Hindlimb muscle (tissue), 1 donor: ENCODE measurements at regions not wholly inside any gene's neighbourhood (a gene's known extent, or its start where the extent isn't known, plus 50 kb on each side); places are given as distances from the start of the nearest gene placed in this dataset.
A peak's percentile ranks its signal among the peaks of the same experiment; 100 is the strongest.
"Not testable (repeated sequence)": the region's sequence is repeated elsewhere in the genome, so short reads cannot be mapped to it uniquely, and the experiment has no call there.

Experiments used
- DNase-seq: peaks from one replicate; pipeline ENCODE4 v3.0.0-alpha.2; 2013

DNA sequence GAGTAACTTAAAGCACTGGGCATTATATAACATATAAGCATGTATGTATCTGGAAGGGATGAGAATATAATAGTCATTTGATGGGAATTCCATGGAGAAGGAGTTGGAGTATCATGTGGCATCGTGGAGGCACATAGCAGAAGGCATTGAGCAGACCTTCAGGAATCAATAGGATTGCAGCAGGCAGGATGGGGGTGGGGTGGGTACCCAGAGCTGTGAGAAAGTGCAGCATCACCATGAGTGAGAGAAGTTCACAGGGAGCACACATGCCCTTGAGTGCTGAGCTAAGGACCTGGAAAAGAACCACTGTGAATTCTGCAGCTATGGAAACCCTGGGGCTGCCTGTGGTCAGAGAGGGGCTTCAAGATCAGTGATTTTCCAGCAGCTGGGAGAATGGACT lies 57.3 kb downstream of the MED10 start:
- DNase-seq = no peak

DNA sequence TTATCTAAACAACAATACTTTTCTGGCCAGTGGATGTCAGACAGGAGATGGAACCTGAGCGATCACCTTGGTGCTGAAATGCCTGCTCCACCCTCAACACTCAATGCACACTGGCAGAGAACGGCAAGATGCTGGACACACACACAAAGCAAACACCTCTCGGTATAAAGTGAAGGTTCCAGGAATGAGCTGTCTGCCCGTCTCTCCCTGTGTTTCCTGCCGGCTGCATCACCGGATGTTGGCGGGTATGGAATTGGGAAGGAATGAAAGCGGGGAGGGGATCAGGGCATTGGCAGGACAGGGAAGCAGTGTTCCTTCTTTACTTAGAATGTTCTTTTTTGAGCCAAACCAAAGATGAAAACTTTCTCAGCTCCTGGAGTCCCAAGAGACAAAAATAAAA lies 59.2 kb downstream of the MED10 start:
- no peak for DNase-seq

DNA sequence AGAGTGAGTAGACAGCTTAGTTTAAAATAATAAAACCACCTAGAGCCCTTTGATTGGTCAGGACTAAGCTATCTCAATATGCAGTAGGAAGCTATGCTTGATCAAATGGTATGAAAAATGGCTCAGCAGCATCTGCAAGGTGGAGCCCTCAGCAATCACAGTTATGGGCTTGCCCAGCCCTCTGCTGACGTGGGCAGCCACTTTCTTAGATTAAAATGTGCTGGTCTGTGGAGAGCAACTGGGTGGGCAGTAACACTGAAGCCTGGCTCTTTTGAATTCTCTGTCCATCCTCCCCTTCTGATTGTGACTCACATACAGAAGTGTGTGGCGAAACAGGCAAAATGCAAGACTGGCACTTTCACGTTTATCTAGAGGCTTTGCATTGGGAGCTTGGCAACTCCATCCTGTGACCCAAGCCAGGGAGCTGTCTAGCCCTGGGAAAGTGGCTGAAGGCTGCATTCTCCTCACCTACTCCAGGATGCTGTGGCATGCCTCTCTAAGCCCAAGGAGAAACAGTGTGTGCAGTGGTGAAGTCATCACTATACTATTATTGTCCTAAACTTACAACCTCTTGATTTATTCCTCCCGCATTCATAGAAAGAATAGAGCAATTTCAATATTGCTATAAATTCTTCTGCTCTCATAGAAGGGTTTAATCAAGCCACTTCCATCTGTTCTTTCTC lies 61.1 kb downstream of the MED10 start:
- DNase-seq = no peak

DNA sequence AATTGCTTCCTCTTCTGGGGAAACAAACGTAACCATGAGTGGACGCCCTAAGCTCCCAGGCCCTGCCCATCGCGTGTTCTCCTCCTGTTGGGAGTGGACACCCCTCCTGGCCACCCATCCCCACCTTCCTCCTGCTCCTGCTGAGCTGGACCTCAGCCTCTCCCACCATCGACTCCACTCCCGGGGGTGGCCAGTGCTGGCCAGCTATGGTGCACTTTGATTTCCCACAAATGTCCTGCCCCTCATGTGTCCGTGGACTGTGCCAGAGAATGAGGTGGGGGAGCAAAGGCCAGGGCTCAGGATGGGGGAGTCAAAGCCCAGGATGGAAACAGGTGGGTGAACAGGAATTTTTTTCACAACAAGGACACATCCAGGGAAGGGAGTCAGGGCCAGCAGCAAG lies 62.8 kb downstream of the MED10 start:
- DNase-seq = no peak

DNA sequence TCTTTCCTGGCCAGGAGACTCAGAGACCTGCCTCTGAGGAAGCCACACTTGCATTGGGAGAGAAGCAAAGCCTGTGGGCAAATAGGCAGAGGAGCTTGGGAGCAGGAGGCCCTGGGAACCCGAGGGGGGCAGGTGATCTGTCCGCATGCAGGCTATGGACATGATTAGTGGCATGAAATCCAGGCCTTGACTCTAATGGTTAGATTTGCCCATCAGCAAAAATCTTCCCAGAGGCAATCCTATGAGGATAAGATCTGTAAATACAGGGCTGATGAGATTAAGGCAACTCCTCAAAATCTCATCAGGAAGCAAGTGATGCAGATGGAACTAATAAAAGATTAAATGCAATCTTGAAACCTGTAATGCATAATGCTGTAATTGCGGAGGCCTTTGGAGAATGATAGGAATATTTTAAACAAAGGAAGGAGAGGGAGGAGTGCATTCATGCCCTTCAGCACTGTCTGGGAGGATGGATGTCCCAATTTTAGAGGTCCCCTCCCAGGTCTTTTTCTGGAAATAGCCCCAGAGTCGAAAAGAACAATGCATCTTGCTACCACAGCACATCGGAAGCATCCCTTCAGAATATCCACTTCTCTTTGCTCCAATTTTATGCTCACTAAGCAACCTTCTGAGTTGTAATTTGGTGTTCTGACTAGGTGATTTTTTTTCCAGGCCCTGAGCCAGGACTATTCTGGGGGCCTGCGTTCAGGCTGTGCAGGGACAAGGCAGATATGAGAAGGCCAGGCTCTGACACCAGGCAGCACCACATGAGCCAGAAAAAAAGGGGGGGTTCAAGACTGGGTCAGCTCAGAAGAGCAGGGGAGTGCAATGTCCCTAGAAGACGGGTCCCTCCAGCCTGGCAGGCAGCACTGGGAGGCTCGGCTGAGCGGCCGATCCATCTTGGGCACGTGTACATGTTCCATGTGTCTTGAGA lies 66.5 kb downstream of the MED10 start:
- no peak for DNase-seq

DNA sequence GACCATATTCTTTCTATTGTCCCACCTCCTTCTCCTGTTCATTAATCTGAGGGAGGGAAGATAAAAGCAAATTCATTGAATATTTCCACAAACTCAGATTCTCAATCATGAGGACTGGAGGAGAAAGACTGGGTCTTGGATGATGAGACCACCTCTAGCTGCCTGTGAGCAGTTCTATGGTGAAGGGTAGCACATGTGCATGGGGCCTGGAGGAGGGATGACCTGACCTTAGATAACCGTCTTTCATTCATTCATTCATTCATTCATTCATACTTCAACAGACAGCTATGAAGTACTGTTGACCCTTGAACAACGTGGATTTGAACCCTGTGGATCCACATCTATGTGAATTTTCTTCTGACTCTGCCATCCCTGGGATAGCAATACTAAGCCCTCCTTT lies 68.4 kb downstream of the MED10 start:
- DNase-seq = no peak

DNA sequence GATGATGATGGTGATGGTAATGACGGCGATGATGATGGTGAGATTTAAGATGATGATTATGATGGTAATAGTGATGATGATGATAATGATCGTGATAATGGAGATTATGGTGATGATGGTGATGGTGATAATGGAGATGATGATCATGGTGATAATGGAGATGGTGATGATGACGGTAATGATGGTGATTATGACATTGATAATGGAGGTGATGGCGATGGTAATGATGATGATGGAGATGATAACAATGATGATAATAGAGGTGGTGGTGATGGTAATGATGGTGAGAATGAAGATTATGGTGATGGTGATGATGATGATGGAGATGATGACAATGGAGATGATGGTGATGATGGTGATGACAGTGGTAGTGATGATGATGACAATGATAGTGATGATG lies 69.7 kb downstream of the MED10 start:
- no peak for DNase-seq

DNA sequence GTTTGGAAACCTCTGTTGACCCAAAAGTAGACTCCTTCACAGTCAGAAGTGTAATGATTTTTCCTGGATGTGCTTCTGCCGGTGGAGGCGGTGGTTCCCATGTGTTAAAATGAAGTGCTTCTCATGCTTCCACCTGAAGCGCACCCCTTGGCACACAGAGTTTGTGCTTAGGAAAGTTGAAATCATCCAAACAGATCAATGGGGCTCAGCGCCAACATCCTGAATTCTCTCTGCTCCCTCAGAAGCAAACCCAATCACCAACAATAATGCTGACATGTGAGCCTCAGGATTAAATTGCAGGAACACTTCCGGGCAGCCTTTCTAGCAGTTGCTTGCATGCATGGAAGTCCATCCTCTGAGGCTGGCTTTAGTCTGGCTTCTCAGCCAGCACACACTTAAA lies 71.0 kb downstream of the MED10 start:
- DNase-seq = peak; percentile 8

DNA sequence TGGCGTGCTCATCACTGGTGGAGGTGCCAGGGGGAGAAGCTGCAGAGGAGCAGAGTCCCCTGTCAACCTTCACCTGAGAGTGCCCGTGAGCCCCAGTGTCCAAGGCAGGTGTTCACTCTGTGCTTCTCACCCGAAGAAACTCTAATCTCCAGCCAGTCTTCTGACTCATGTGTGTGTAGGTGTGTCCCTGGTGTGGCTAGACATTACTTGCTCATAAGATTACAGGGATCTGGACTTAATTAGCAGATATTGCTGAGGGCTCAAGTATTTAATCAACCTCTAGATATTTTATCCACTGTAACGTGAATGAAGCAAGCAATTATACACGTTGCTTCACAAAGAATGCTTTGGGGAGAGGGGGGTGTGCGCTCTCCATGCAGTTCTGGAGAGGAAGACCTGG lies 72.5 kb downstream of the MED10 start:
- no peak for DNase-seq

DNA sequence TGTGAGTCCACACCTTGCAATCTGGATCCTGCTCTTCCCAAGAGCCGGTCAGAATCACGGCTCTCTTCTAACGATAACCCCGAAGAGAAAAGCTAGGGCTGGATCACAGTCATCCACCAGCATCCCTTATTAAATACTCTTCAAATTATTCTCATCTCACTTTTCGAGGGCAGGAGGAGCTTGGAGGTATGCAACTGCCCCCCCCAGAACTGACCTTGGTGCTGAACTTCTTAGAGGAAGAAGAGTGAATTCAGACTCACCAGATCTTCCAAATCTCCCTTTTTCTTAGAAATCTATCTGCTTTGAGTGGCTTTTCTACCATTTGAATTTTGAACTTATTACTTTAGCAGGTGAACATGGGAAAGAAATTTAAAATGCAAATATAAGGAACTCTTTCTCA lies 75.7 kb downstream of the MED10 start:
- no peak for DNase-seq

DNA sequence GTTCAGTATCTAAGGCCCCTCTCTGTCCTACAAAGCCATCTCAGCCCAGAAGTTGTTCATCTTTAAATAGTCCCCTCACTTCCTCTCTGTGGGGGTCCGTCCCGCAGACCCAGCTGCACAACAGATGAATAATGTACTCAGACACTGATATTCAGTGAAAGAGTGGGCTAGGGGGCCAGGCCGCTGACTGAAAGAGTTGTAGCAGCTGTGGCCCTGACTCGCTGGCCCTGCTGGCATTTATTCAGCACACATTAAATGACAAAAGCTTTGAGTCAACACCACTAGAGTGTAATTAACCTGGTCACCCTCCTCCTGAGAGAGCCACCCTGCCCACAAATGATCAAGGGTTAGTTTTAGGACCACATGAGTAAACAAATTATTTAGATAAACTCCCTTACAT lies 76.3 kb downstream of the MED10 start:
- DNase-seq = no peak

DNA sequence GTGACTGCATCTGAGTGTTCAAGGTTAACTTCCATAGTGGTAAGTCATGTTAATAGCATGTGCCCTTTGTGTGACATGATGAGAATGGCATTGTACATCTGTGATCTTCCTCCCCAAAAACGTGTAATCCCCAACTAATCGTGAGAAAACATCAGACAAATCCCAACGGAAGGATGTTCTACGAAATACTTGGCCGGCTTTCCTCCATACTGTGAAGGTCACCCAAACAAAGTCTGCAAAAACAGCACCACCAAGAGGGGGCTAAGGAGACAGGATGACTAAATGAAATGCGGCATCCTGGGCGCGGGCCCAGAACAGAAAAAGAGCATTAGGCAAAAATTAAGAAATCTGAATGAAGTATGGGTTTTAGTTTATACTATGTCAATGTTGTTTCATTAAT lies 81.8 kb downstream of the MED10 start:
- DNase-seq = no peak

DNA sequence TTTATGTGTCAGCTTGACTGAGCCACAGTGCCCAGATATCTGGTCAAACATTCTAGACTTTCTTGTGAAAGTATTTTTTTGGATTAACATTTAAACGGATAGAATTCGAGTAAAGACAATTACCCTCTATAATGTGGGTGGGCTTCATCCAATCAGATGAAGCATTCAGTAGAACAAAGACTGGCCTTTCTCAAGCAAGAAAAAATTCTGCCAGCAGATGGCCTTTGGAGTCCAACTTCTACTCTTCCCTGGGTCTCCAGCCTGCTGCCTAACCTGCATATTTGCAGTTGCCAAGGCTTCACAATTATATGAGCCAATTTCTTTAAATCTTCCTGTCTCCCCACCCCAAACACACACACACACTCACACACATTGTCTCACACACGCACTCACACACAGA lies 86.4 kb downstream of the MED10 start:
- no peak for DNase-seq

DNA sequence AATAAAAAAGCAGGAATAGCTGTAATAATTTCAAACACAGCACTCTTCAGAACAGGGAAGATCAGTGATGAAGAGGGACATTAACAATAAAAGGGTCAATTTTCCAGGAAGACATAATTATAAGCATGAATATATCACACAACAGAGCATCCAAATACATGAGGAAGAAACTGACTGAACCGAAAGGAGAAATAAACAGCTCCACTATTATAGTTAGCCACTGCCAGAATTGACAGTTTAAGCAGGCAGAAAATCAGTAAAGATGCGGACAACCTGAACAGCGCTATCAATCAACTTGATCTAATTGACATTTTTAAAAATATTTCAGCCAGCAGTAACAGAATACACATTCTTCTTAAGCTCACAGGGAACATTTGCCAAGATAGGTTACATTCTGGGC lies 89.1 kb downstream of the MED10 start:
- DNase-seq = no peak

DNA sequence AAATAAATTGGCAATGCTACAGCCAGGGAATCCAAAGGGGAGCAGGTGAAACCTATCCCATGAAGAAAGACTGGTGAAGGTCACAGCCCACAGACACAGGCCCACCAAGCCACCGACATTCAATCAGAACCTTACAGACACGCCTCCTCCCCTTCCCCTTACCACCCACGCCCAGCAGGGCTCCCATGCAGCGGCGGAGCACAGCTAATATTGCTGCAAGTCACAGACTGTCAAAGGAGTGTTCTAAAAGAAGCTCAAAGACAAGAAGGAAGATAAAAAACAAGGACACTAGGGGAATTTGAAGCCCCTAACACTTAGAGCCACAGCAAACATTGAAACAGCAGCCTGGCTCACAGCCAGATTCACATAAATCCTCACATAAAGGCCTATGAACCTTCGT lies 91.2 kb downstream of the MED10 start:
- no peak for DNase-seq

DNA sequence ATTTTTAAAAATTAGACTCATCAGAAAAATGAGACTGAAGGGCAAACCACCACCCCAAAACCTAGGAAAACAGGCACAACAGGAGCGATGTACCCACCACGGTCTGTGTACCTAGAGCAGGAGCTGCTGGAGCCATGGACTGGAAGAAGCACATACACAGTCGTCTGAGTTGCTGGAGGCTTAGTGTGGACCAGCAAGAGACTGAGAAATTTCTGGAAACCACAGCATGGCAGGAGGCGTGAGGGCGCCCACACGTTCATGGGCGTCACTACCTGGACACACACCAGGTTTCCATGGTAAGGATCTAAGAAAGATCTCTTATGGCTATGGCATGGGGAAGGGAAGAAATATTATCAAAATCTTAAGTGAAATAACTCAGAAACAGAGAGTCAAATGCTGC lies 91.9 kb downstream of the MED10 start:
- no peak for DNase-seq

DNA sequence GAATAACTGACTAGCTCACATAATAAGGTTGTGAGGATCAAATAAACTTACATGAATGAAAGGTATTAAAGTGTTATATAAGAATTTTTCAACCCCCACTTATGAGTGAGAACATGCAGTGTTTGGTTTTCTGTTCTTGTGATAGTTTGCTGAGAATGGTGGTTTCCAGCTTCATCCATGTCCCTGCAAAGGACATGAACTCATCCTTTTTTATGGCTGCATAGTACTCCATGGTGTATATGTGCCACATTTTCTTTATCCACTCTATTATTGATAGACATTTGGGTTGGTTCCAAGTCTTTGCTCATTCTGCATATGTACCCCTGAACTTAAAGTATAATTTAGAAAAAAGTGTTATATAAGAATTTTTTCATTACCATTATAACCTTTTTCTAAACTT lies 93.9 kb downstream of the MED10 start:
- not testable (repeated sequence) for DNase-seq

DNA sequence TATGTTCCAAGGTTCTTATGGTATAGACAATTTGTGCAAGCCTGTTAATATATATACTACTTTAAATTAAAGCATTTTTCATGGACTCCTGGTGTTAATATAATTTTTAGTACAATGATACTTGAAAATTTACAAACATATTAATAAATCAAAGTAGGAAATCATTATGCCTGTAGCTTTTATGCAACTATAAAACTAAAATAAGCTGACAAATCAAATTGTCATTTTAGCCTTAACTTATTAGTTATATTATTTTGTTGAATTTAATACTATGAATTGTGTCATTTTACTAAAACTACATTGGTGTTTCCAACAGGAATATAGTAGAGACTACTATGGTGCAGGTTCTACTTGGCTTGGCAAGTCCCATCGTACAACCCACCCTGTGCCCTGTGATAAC lies 96.0 kb downstream of the MED10 start:
- DNase-seq = no peak

DNA sequence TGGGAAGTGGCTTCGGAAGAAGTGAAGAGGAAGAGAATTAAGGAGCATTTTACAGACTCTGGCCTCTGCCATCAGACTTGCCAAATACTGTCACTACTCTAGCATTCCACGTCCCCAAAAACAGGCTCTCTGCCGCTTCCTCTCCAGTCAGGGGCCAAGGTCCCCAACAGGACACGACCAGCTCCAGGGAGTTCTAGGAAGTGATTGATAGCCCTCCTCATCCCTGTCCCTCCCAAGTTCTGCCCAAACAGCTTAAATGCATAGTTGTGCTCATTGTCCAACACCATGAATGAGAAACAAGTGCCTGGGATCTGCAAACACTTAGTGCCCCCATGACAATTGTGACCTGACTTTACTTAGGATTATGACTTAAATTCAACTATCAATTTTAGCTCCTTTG lies 96.5 kb downstream of the MED10 start:
- no peak for DNase-seq

DNA sequence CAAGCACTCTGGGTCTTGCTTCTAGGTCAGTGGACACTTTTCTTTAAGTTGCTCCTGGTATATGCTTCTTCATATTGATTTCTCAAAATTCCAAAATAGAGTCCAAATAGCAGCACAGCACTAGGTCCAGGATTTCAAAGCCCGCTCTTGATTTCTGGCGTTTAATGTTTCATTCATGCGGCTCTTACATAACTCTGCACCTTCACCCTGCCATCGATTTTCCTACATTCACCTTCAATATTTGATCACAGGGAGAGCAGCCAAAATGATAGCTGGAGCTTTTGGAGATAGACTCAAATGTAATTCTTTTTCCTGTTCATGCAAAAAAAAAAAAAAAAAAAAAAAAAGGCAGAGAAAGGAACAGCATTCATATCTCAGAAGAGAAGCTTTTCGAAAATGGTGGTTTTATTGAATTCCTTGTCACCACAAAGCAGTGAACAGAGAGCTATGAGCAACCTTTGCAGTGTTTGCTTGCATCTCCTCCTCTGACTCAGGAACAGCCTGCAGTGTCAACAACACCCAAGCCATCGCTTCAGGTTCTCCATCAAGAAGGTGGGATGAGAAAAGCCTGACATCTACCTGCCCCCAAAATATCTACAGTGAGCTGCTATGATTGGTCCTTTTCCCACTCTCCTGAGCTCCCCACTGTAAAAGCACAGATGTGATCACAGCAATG lies 97.8 kb downstream of the MED10 start:
- DNase-seq = no peak

DNA sequence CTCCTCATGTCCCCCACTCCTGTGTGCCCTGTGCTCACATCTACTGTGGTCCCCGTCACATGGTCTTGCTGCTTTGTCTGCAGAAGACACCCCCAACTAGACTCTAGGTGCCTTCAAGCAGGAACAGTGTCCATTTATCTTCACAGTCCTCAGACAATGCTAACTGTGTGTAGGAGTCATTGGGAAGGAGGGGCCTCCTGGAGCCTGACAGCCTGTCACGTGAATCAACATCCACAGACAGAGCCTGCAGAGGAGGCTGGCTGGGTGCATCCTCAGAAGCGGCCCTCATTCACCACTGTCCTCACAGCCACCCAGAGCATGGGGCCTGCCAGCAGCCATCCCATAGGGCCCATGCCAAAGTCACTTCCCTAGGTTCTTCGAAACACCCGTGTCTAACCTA lies 98.7 kb downstream of the MED10 start:
- no peak for DNase-seq

DNA sequence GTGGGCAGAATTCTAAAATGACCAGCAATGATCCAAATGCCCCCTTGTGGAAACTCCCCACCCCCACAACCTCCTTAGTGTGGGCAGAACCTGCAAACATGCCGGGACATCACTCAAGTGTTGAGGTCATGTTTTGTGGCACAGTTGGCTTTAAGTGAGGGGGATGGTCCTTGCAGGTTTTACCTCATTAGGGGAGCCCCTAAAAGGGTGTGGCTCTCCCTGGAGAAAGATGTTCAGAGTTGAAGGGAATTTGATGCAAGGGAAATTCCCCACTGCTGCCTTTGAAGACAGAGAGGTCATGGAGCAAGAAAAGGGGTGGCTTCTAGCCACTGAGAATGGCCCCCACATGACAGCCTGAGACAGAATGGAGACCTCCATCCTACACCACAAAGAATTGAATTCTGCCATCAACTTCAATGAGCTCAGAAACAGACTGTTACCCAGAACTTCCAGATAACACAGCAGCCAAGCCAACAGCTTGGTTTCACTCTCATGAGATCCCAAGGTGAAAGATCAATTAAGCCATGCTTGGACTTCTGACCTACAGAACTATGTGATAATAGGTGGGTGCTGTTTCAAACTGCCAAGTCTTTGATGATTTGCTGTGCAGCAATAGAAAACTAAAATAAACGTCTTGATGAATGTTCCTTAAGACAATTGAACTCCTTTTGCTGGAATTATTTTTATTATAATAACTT lies 103.4 kb downstream of the MED10 start:
- DNase-seq = no peak

DNA sequence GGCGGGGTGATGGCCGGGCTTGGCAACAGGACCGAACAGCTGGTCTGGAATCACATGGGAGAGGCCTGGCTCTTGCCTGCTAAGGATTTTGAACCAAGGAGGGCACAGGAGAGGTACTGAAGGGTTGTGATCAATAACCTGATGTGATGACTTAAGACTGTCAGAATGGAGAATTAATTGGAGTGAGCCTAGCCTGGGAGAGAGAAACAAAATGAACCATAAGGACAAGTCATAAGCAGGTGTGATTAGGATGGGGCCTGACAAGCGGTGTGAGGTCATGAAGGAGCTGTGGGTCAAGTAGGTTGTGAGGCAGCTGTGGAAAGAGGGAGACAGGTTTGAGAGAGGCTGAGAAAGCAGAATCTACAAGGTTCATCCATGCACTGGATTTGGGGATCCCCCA lies 104.6 kb downstream of the MED10 start:
- DNase-seq = no peak
